ENCODE measurements at regions not wholly inside any gene's neighbourhood (a gene's known extent, or its start where the extent isn't known, plus 50 kb on each side); places are given as distances from the start of the nearest gene placed in this dataset.

- Mint-ChIP-seq H3K27ac (no peak overlapping the region), H3K4me1 (peaks cover 3 to 20% (median 7%) of the 10 kb centered on the region in 4 donors), H3K27me3 (peaks cover 44 to 55% of the 10 kb centered on the region in 2 donors), H3K4me3 (no peak overlapping the region), H3K36me3 (no peaks in the 10 kb centered on the region), H3K9me3 (no peaks in the 10 kb centered on the region)
- CTCF ChIA-PET (ENCODE audit: partially characterized antibody): interaction anchor here (1.0 kb wide), 1 partner anchor 11 kb away, joined by 3 read pairs; no protein-coding TSS in a partner anchor
- no peak overlapping the region for H3K27ac ChIP-seq (ENCODE audit: low read depth, low read length)
- H3K27me3 ChIP-seq (ENCODE audit: insufficient read depth, low read length): peaks cover 12% of the 10 kb centered on the region
- H3K9me3 ChIP-seq (ENCODE audit: control insufficient read depth in 1 of 2, low read length in 2 of 2): no peaks in the 10 kb centered on the region
- intact Hi-C loops (cut with micrococcal nuclease): no loop called here
- no peaks in the 10 kb centered on the region for H3K36me3 ChIP-seq (ENCODE audit: insufficient read depth, low read length)
- POLR2A ChIA-PET (ENCODE audit: partially characterized antibody): no interaction called here
- peaks cover 12% of the 10 kb centered on the region for H3K4me1 ChIP-seq (ENCODE audit: insufficient read depth, low read length)
- DNase-seq: no peak
- no peak overlapping the region for H3K4me3 ChIP-seq (ENCODE audit: low read length in 2 of 2)
Measured at GRCh38 chr4:27088491-27088890, 227.8 kb downstream of the STIM2 start.

DNA sequence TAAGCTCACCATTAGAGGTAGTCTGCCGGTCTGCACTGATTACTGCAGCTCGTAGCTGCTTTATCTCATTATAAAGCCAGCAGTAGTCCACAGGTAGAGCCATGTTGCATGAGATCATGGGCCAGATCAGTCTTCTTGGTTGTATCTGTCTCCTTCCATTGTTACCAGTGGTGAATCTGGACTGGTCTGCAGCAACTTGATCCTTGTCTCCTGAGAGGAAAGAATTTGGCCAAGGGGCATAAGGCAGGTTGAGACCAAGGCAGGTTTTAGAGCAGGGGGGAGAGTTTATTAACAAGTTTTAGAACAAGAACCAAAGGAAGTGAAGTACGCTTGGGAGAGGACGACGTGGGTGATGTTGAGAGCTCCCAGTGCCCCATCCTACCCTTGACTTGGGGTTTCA lies 228.5 kb downstream of the STIM2 start:
- Mint-ChIP-seq H3K4me3 (no peak overlapping the region), H3K4me1 (peaks cover 3 to 14% (median 7%) of the 10 kb centered on the region in 4 donors), H3K27me3 (peaks cover 37 to 48% of the 10 kb centered on the region in 2 donors), H3K27ac (no peak overlapping the region), H3K36me3 (no peaks in the 10 kb centered on the region), H3K9me3 (no peaks in the 10 kb centered on the region)
- peaks cover 12% of the 10 kb centered on the region for H3K27me3 ChIP-seq (ENCODE audit: insufficient read depth, low read length)
- H3K4me1 ChIP-seq (ENCODE audit: insufficient read depth, low read length): peaks cover 12% of the 10 kb centered on the region
- H3K4me3 ChIP-seq (ENCODE audit: low read length in 2 of 2): no peak overlapping the region
- H3K27ac ChIP-seq (ENCODE audit: low read depth, low read length): no peak overlapping the region
- DNase-seq: no peak
- POLR2A ChIA-PET (ENCODE audit: partially characterized antibody): no interaction called here
- no peaks in the 10 kb centered on the region for H3K9me3 ChIP-seq (ENCODE audit: control insufficient read depth in 1 of 2, low read length in 2 of 2)
- H3K36me3 ChIP-seq (ENCODE audit: insufficient read depth, low read length): no peaks in the 10 kb centered on the region
- intact Hi-C loops (cut with micrococcal nuclease): no loop called here
- CTCF ChIA-PET (ENCODE audit: partially characterized antibody): interaction anchor here (1.0 kb wide), 1 partner anchor 10 kb away, joined by 3 read pairs; no protein-coding TSS in a partner anchor

- Histone ChIP-seq H3K9me3 (ENCODE audit: control insufficient read depth in 1 of 2, low read length in 2 of 2) (no peaks in the 10 kb centered on the region), H3K36me3 (ENCODE audit: insufficient read depth, low read length) (no peaks in the 10 kb centered on the region), H3K4me1 (ENCODE audit: insufficient read depth, low read length) (peaks cover 1% of the 10 kb centered on the region), H3K4me3 (ENCODE audit: low read length in 2 of 2) (no peak overlapping the region), H3K27ac (ENCODE audit: low read depth, low read length) (no peak overlapping the region), H3K27me3 (ENCODE audit: insufficient read depth, low read length) (peaks cover 7% of the 10 kb centered on the region)
- intact Hi-C loops (cut with micrococcal nuclease): no loop called here
- Mint-ChIP-seq H3K27me3 (peaks cover 30 to 38% of the 10 kb centered on the region in 2 donors), H3K36me3 (no peaks in the 10 kb centered on the region), H3K4me1 (peaks cover under 1 to 3% (median 2%) of the 10 kb centered on the region in 4 donors), H3K27ac (no peak overlapping the region), H3K9me3 (no peaks in the 10 kb centered on the region), H3K4me3 (no peak overlapping the region)
- DNase-seq: no peak
- POLR2A ChIA-PET (ENCODE audit: partially characterized antibody): no interaction called here
- CTCF ChIA-PET (ENCODE audit: partially characterized antibody): no interaction called here
Measured at GRCh38 chr4:27090406-27090805, 229.8 kb downstream of the STIM2 start.

GRCh38 chr4:27094224-27094623 lies 233.6 kb downstream of the STIM2 start:
- no peak for DNase-seq
- no peaks in the 10 kb centered on the region for H3K36me3 Mint-ChIP-seq
- H3K4me1 ChIP-seq (ENCODE audit: insufficient read depth, low read length): no peaks in the 10 kb centered on the region
- H3K27ac Mint-ChIP-seq: no peak overlapping the region
- intact Hi-C loops (cut with micrococcal nuclease): no loop called here
- no peak overlapping the region for H3K4me3 ChIP-seq (ENCODE audit: low read length in 2 of 2)
- no peaks in the 10 kb centered on the region for H3K36me3 ChIP-seq (ENCODE audit: insufficient read depth, low read length)
- no peaks in the 10 kb centered on the region for H3K4me1 Mint-ChIP-seq
- CTCF ChIA-PET (ENCODE audit: partially characterized antibody): no interaction called here
- no peak overlapping the region for H3K27ac ChIP-seq (ENCODE audit: low read depth, low read length)
- no peak overlapping the region for H3K4me3 Mint-ChIP-seq
- H3K9me3 Mint-ChIP-seq: no peaks in the 10 kb centered on the region
- H3K27me3 ChIP-seq (ENCODE audit: insufficient read depth, low read length): no peaks in the 10 kb centered on the region
- POLR2A ChIA-PET (ENCODE audit: partially characterized antibody): no interaction called here
- peaks cover 11 to 20% of the 10 kb centered on the region in 2 donors for H3K27me3 Mint-ChIP-seq
- H3K9me3 ChIP-seq (ENCODE audit: control insufficient read depth in 1 of 2, low read length in 2 of 2): no peaks in the 10 kb centered on the region

DNA sequence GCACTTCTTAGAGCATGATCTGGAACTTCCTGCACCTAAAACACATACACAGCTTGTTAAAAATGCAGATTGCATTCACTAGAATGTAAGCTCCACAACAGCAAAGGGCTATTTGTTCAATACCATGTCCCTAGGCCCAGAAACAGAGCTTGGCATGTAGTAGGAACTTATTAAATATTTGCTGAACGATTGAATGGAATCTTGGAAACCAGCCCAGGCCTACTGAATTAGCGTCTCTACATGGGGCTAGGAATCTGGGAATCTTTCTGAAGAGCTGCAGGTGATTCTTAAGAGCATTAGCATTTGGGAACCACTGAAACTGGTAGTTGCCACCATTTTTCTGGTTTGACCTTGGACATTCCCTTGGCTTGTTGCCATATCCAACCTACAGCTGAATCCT lies 234.1 kb downstream of the STIM2 start:
- H3K27ac Mint-ChIP-seq: no peak overlapping the region
- Histone ChIP-seq H3K4me1 (ENCODE audit: insufficient read depth, low read length) (no peaks in the 10 kb centered on the region), H3K9me3 (ENCODE audit: control insufficient read depth in 1 of 2, low read length in 2 of 2) (no peaks in the 10 kb centered on the region), H3K27ac (ENCODE audit: low read depth, low read length) (no peak overlapping the region), H3K4me3 (ENCODE audit: low read length in 2 of 2) (no peak overlapping the region), H3K36me3 (ENCODE audit: insufficient read depth, low read length) (no peaks in the 10 kb centered on the region), H3K27me3 (ENCODE audit: insufficient read depth, low read length) (no peaks in the 10 kb centered on the region)
- peaks cover 11 to 20% of the 10 kb centered on the region in 2 donors for H3K27me3 Mint-ChIP-seq
- no peak overlapping the region for H3K4me3 Mint-ChIP-seq
- POLR2A ChIA-PET (ENCODE audit: partially characterized antibody): no interaction called here
- no peaks in the 10 kb centered on the region for H3K36me3 Mint-ChIP-seq
- H3K4me1 Mint-ChIP-seq: no peaks in the 10 kb centered on the region
- no peak for DNase-seq
- intact Hi-C loops (cut with micrococcal nuclease): no loop called here
- no peaks in the 10 kb centered on the region for H3K9me3 Mint-ChIP-seq
- CTCF ChIA-PET (ENCODE audit: partially characterized antibody): no interaction called here

DNA sequence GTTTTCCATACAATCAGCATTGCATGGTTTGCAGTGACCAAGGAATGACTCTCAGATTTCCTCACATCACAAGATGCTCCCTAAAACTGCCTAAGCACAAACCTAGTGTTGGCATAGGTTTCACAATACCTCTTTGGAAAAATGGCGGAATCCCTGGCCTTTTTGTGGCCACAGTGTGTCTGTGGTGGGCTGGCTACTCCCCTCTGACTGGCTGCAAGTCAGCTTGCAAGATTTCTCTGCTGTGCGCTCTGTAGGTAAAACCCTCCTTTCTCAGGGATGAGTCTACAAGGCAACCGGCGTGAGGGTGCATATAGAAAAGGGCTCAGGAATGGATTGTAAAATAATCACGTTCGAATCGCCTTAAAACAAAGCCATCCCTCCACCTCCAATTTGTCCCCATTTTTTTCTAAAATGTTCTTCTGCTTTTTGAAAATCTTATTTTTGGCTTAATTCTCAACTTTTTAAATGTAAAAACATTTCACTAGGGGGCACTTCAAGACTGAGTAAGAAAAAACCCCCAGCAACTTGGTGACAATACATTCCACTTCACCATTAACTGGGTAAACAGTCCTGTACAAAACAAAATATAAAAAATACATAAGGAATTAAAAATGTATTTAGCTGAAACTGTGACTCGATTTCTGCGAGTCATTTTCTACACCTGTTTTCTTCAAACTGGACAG lies 235.6 kb downstream of the STIM2 start:
- Mint-ChIP-seq H3K27ac (no peak overlapping the region), H3K4me3 (no peak overlapping the region), H3K9me3 (no peaks in the 10 kb centered on the region), H3K4me1 (no peaks in the 10 kb centered on the region), H3K27me3 (peaks cover 9 to 12% of the 10 kb centered on the region in 2 donors), H3K36me3 (no peaks in the 10 kb centered on the region)
- Histone ChIP-seq H3K4me3 (ENCODE audit: low read length in 2 of 2) (no peak overlapping the region), H3K36me3 (ENCODE audit: insufficient read depth, low read length) (no peaks in the 10 kb centered on the region), H3K4me1 (ENCODE audit: insufficient read depth, low read length) (no peaks in the 10 kb centered on the region), H3K27ac (ENCODE audit: low read depth, low read length) (no peak overlapping the region), H3K9me3 (ENCODE audit: control insufficient read depth in 1 of 2, low read length in 2 of 2) (no peaks in the 10 kb centered on the region), H3K27me3 (ENCODE audit: insufficient read depth, low read length) (no peaks in the 10 kb centered on the region)
- intact Hi-C loops (cut with micrococcal nuclease): no loop called here
- DNase-seq: no peak
- POLR2A ChIA-PET (ENCODE audit: partially characterized antibody): no interaction called here
- CTCF ChIA-PET (ENCODE audit: partially characterized antibody): no interaction called here

GRCh38 chr4:27098034-27098433 lies 237.4 kb downstream of the STIM2 start:
- Mint-ChIP-seq H3K4me1 (no peaks in the 10 kb centered on the region), H3K27ac (no peak overlapping the region), H3K27me3 (peaks cover 1 to 8% of the 10 kb centered on the region in 2 donors), H3K9me3 (no peaks in the 10 kb centered on the region), H3K36me3 (no peaks in the 10 kb centered on the region), H3K4me3 (no peak overlapping the region)
- intact Hi-C loops (cut with micrococcal nuclease): no loop called here
- Histone ChIP-seq H3K9me3 (ENCODE audit: control insufficient read depth in 1 of 2, low read length in 2 of 2) (no peaks in the 10 kb centered on the region), H3K27me3 (ENCODE audit: insufficient read depth, low read length) (no peaks in the 10 kb centered on the region), H3K4me3 (ENCODE audit: low read length in 2 of 2) (no peak overlapping the region), H3K4me1 (ENCODE audit: insufficient read depth, low read length) (no peaks in the 10 kb centered on the region), H3K27ac (ENCODE audit: low read depth, low read length) (no peak overlapping the region), H3K36me3 (ENCODE audit: insufficient read depth, low read length) (no peaks in the 10 kb centered on the region)
- ChIA-PET POLR2A (ENCODE audit: partially characterized antibody) (no interaction called here), CTCF (ENCODE audit: partially characterized antibody) (no interaction called here)
- DNase-seq: no peak

Data from CD4-positive, alpha-beta memory T cell (primary cell).